Hematopoietic multipotent progenitor cell treated with erythropoietin and hydrocortisone succinate and interleukin-3 and kit ligand, for 17 days (in vitro differentiated cells): ENCODE measurements at regions not wholly inside any gene's neighbourhood (a gene's known extent, or its start where the extent isn't known, plus 50 kb on each side); places are given as distances from the start of the nearest gene placed in this dataset.

Source experiments
- DNase-seq: peaks from one replicate; pipeline ENCODE4 v3.0.0-alpha.2; 2015; ENCODE audit warnings: low spot score

DNA sequence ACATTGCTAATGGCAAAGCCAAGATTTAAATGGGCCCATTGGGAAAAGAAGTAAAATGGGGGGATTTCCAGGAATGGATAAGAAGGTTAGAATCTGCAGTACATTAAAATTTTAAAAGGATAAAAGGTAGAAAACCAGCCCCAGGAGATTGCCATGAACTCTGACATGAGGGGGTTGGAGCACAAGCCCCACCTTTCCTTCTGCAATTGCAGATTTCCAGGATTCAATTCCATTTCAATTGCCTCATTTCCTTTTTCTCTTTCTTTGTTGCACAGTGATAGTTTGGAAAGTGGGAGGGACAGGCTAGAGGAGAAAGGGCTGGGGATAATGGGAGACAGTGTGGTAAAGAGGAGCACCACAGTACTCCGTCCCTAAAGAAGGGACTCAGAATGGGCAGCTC, 238.5 kb upstream of the RAB4A start:
- no peak for DNase-seq

DNA sequence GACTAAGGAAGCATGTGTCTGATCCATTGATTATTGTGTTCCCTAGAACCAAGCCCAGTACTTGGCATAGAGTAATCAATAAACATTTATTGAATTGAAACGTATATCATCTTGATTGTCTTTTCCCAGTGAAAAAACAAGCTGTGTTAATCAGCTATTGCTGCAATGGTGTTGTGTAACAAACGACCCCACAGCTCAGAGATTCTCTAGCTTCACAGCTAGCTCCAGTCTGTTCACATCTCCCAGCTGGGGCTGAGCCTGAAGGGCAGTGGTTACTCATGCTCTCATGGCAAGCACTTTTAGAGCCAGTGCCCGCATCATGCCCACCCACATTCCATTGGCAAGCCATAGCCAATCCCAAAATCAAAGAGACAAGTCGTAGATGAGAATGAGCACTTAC, 237.4 kb upstream of the RAB4A start:
- DNase-seq: no peak

DNA sequence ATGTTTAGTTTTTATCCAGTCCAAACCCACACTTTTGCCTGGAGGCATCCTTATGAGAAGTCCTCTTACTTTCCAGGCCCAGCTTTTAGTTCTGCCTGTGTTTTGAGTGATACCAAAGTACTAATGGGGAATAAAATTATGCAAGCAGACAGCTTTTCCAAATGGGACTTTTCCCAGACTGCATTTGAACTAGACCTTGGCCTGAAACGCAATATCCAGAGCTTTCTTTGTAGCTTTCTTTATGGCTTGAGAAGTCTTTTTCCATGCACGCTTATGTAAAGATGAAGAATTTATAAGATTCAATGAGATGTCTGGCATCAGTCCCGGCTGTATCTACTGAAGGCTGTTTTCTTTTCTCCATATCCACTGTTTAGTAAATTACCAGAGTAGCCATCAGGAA, 236.6 kb upstream of the RAB4A start:
- no peak for DNase-seq

DNA sequence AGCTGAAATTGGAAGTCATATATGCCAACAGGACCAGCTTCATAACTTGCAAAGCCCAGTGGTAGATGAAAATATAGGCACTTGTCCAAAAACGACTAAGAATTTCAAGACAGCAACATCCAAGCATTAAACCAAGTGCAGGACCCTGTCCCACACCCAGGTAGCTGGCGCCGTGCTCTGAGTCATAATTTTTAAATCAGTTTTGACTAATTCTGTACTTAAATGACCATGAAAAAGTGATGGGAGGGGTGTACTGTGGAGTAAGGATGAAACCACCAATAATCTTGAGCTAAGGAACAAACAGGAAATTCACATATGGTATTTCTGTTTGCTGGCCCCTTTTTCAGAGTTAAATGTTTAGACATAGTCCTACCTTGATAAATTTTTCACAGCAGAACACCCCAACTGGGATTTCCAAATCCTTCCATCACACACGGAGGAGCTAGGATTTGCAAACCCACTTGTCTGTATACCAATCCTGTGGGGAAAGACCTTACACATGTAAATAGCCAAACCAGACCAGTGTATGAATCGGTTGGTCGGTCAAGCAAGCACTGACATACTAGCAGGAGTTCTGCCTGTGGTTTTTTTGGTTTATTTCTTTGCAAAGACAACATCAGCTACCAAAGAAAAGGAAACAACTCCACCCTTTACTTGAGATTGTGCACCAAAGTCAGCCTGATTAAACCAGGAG, 235.7 kb upstream of the RAB4A start:
- no peak for DNase-seq

DNA sequence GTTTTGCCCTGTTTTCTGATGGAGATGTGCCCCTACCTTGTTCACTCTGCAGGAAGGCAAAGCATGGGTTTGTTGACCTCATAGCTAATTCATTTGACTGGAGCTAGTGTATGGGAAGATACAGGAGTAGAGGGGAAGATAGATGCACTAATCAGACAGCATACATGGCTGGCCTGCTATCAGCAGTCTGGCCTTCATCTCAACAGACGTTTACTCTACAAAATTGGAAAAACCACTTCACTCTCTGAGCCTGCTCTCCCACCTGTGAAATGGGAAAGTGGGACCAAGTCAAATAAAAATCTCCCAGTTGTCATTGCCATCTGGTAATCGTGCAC, 235.2 kb upstream of the RAB4A start:
- DNase-seq: no peak

DNA sequence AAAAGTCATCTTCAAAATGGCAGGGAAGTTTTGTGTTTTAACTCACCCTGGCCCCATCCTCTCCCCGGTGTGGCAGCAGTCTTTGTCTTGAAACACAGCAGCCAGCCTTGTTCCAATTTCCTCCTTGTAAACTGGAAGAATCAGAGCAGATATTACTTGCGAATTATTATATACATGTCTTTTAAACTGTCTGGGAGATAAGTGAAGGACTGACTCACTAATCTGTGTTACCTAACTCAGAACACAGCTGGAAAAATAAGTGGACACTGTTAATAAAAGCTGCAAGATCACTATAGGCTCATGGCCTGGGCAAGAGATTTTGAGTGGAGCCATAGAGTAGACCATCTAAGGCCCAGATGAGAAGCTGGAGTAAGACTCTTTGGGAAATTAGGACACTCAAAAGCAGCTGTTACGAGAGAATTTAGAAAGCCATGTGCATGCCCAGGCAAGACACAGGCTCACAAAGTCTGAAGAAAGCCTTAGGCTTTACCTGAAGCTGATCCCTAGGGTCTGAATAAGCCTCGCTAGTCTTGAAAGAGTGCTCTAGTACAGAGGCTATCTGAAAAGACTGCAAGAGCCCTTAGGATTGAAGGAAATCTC, 233.0 kb upstream of the RAB4A start:
- DNase-seq: no peak

DNA sequence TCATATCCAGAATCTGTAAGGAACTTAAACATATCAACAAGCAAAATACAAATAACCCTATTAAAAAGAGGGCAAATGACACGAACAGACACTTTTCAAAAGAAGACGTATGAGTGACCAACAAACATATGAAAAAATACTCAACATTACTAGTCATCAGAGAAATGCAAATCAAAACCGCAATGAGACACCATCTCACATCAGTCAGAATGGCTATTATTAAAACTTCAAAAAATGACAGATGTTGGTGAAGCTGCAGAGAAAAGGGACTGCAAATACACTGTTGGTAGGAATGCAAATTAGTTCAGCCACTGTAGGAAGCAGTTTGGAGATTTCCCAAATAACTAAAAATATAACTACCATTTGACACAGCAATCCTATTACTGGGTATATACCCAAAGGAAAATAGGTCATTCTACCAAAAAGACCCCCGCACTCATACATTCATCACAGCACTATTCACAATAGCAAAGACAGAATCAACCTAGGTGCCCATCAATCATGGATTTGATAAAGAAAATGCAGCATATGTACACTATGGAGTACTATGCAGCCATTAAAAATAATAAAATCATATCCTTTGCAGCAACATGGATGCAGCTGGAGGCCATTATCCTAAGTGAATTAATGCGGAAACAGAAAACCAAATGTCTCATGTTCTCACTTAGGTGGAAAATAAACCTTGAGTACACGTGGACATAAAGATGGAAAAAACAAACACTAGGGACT, 230.1 kb upstream of the RAB4A start:
- no peak for DNase-seq

DNA sequence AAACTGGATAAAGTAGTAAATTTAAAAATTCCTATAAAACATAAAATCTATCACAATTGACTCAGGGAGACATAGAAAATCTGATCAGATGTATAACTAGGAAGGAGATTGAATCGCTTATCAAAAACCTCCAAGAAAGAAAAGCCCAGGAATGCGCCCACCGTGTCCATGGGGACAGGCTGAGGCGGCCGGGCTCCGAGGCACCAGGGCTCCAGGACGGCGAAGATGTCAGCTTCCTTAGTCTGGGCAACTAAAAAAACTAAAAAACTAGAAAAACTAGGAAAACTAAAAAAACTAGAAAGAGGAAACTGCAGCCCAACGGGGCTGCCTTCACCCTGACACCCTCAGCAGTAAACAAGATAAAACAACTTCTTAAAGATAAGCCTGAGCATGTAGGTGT, 229.0 kb upstream of the RAB4A start:
- DNase-seq: no peak

DNA sequence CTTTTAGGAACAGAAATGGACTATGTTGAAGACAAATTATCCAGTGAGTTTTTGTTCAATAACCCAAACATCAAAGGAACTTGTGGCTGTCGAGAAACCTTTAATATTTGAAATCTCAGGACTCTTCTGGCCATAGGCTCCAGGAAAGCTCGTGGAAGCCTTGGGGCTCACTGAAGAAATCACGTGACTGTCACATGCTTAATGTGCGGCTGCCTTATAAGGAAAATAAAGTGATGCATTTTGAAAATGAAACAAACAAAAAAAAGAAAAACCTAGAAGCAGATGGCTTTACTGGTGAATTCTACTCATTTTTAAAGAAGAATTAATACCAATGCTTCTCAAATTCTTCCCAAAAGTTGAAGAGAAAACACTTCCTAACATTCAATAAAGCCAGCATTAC, 228.4 kb upstream of the RAB4A start:
- DNase-seq: no peak

DNA sequence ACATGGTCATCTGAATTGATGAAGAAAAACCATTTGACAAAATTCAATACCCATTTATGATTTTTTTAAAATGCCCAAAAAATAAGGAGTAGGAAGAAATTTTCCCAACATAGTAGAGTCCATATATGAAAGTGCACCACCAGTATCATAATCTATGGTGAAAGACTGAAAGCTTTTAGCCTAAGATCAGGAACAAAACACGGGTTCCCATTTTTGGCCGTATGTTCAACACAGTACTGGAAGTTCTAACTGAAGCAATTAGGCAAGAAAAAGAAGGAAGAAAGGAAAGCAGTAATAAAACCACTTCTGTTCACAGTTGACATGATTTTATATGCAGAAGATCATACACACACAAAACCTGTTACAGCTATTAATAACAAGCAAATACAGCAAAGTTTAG, 227.8 kb upstream of the RAB4A start:
- DNase-seq: no peak

DNA sequence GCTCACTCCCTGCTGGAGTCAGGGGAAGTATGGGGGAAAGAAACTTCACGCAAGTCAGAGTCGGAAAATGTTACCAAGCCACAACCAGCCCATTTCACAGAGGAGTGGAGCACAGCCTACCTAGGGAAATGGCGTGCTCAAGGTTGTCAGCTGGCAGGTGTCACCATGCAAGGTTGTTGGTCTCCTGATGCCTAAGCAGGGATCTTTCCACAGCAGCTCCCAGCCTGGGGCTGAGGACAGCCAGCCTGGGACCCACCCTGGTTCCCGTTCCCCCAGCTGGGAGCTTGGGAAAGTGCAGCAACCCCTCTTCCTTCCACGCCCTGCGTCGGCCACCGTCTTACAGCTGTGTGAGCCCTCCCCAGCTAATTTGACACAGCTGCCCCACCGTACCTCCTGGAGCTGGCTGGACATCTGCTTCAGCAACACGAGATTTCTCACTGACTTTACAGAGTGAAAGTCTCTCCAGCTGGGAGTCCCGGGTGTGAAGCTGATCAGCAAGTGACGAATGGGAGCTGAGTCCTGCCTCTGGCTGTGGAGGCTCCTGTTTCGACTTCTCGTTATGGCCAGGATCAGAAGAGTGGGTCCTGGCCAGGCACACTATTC, 224.6 kb upstream of the RAB4A start:
- DNase-seq: no peak

DNA sequence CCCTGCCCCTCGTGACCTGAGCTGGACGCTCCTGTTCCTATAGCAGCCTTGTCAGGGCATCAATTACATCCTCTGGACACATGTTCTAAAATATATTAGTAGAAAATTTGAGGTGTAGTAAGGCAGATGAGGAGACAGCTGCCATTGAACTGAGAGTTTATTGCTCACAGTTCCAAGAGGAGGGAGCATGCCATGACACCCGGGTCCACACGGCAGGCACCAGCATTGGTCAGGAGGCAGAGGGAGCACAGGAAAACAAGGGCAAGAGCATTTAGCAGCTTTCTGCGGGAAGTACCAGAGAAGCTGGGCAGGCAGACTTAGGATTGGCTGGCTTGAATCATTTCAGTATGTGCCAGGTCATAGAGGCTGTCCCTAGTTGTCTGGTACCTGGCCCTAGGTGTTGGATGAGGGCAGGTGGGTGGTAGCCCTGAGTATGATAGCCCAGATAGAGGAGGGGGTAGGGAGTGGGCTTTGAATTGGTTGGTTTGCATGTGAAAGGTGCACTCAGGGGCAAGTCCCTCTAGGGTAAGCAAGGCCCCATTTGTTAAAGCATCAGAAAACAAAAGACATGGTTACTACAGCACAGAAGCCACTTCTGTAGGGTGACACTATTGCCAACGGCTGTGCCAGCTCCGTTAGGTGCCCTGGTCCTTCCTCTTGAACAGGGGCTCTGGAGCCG, 223.6 kb upstream of the RAB4A start:
- no peak for DNase-seq

DNA sequence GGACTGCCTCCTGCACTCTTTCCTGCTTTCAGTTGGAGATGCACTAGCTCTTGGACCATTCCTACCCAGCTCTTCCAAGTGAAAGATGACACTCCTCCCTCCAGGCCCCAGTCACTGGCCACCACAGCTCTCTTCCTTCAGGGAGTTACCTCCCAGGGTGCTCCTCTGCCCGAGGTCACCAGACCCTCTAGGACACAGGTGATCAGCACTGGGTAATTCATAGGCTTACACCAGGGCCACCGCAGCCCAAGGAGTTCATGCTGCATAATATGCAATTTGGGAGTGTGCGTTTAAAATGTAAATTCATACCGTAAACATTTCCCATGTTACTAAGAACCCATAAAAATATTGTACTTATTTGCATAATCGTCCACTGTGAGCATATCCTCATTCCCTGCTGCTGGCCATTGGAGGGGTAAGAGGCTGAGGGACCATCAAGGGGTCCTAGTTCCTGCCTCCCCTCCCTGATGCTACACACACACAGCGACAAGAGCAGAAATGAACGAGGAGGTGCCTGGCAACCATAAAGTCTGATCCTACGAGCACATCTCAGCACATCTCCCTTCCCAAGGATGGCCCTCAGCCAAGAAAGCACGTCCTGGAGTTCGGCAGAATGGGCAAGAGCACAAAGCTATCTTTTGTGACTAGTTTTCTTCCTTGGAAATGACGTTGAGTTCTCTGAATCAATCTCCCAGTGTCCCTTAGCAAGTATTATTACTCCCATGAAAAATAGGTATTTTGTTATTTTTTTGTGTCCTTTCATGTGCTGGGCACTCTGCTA, 222.9 kb upstream of the RAB4A start:
- DNase-seq: no peak

DNA sequence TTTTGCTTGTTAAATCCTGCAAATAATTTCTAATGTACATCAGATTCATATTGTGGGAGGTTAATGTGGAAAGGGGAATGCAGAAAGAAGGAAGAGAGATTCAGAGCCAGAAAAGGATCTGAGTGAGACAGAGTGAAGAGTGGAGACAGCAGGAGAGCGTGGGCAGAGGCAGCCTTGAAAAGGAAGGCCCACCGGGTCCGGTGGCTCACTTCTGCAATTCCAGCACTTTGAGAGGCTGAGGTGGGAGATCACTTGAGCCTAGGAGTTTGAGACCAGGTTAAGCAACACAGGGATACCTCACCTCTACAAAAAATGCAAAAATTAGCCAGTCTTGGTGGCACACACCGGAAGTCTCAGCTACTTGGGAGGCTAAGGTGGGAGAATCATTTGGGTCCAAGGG, 222.0 kb upstream of the RAB4A start:
- DNase-seq: no peak

DNA sequence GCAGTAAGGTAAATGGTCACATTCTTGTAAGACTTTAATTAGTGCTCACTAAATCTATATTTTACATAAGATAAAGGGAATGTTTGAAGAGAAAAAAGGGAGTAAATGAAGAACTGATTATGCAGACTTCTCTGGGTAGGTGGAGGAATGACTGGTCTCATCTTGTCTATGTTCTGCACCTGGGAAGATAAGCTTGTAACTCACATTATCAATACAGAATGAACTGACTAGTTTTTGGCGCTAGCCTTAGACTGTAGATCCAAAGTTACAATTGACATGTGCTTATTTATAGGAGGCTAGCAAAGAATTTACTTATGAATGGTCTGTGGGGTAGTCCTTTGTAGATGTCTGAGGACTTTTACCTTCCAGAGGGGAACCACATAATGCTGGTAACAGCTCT, 214.9 kb upstream of the RAB4A start:
- DNase-seq: peak; percentile 8

DNA sequence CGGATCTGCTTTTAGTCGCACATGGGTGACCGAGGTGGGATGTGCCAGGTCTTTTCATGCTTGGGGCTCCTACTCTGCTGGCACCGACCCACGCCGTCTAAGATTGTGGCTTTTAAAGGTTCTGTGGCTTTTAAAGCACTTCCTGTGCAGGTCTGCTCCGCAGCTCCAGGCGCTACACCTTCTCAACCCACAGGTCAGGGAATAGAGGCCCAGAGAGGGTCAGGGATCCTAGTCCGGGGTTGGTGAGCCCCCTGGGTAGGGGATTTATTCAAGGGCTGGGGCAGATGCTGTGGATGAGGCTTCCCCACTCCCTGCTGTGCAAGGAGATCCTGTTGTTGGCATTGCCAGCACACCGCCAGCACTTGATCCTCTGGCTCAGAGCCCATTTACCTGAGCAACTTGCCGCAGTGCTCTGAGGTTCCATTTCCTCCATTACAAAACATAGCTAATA, 212.8 kb upstream of the RAB4A start:
- no peak for DNase-seq

DNA sequence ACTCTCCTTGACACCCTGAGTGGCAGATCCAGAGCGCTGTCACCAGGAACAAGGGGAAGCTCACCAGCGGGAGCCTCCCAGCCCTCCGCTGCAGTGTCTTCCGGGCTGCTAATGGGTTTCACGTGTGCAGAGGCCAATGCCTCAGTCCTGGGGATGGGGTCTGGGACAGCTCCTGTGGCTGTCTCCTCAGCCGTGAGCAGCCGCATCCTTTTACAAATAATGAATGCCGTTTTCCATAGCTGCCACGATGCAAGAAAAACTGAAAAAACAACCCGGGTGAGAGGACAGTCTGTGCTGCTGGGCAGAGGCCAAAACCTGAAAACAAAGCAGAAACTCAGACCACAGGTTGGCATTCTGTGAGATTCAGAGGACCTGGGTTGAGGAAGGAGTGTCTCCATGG, 212.2 kb upstream of the RAB4A start:
- DNase-seq: no peak

DNA sequence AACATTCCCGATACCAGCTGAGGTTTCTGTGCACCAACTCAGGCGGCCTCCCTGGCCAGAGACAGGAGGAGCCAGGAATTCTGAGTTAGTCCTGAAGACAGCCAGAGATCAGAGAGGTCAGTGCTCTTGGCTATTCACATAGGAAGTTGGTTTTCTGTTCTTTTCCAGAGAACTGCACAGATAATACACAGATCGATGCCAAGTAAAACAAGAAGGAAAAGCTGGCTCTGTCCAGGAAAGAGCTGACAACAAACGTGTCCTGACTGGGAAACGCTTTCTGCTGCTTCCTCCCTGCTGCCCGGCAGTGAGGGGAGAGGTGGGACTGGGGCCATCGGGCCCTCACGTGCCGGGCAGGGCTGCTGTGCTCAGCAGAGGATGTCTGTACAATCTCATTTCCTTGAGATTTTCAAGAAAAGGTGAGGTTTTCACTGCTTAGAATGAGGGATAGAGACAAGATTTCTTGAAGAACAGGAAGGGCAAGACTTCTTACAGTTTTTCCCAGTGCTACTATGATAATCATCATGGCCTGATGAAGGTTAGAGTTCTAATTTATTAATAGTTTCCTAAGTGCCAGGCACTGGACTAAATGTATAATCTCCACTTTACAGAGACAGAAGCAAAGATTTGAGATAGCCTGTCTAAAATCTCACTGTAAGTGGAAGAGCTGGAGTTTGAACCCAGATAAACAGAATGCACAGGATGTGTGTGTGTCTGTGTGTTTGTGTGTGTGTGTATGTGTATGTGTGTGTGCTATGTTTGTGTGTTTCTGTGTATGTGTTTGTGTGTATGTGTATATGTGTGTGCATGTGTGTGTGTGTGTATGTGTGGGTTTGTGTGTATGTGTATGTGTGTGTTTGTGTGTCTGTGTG, 211.0 kb upstream of the RAB4A start:
- DNase-seq: no peak

DNA sequence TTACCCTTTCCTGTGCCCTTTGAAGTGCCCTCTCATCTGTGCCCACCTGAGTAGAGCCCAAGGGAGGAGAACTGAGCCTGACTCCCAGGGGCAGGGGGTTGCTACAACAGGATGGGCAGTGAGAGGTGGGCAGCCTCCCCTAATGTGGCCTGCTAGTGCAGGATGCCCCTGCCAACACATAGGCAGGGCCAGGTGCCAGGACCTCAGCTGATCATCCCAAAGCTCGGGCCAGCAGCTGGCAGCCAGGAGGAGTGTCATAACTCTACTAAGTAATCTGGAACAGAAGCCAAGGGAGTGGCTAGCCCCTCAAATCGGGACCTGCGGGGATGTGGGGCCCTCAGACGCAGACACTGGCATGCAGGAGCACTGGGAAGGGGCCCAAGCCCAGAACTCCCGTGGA, 208.8 kb upstream of the RAB4A start:
- no peak for DNase-seq

DNA sequence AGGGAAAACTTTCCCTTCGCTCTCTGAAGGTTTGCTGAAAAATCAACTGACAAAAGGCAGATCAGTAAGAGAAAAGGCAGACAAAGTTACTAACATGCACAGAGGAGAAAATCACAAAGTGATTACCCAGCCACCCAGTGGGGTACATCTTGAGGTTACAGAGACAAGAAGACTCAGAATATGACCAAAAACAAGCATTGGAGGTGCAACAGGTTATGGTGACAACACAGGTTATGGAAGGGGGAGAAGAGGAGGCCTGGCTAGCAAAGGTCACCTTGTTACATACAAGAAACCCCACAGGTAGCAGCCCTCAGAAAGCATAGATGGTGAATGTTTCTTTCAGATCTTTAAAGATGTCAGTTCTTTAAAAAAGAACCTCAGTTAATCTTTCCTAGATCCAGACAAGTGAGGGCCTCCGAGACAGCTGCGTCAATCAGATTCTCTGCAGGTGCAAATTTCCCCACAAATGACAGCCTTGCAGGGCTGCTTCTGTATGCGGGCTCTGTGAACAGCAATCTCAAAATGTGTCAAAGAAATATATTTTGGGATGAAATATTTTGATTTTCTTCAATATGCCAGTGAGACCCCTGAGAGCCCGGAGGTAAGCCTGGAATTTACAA, 207.6 kb upstream of the RAB4A start:
- no peak for DNase-seq
